ENCODE measurements at regions not wholly inside any gene's neighbourhood (a gene's known extent, or its start where the extent isn't known, plus 50 kb on each side); places are given as distances from the start of the nearest gene placed in this dataset.
"Not testable (repeated sequence)": the region's sequence is repeated elsewhere in the genome, so short reads cannot be mapped to it uniquely, and the experiment has no call there.

- no peak for TF ChIP-seq CTCF (conservative IDR thresholded peaks at IDR 0.05; ENCODE audit: low read depth, low read length)
- no peak for DNase-seq (ENCODE audit: low read depth)
- no peak overlapping the region for H3K4me3 ChIP-seq (ENCODE audit: low read depth, low read length)
Observed at GRCh38 chr4:42248972-42249371, 96.5 kb upstream of the BEND4 start.

- no peak for TF ChIP-seq CTCF (conservative IDR thresholded peaks at IDR 0.05; ENCODE audit: low read depth, low read length)
- no peak for DNase-seq (ENCODE audit: low read depth)
- no peak overlapping the region for H3K4me3 ChIP-seq (ENCODE audit: low read depth, low read length)
Observed at GRCh38 chr4:42252315-42252714, 99.9 kb upstream of the BEND4 start.

- DNase-seq (ENCODE audit: low read depth); H3K4me3 ChIP-seq (ENCODE audit: low read depth, low read length): not testable (repeated sequence)
Observed at GRCh38 chr4:42257645-42258044, 105.2 kb upstream of the BEND4 start.

GRCh38 chr4:42262701-42263490 lies 110.4 kb upstream of the BEND4 start:
- no peak for TF ChIP-seq CTCF (conservative IDR thresholded peaks at IDR 0.05; ENCODE audit: low read depth, low read length)
- no peak for DNase-seq (ENCODE audit: low read depth)

GRCh38 chr4:42265782-42266602 lies 113.5 kb upstream of the BEND4 start:
- no peak for TF ChIP-seq CTCF (conservative IDR thresholded peaks at IDR 0.05; ENCODE audit: low read depth, low read length)
- H3K4me3 ChIP-seq (ENCODE audit: low read depth, low read length), result no peak overlapping the region
- DNase-seq (ENCODE audit: low read depth), result no peak

More at GRCh38 chr4:42262701-42263490, 110.4 kb upstream of the BEND4 start:
- no peak overlapping the region for H3K4me3 ChIP-seq (ENCODE audit: low read depth, low read length)

- no peak overlapping the region for H3K4me3 ChIP-seq (ENCODE audit: low read depth, low read length)
- DNase-seq (ENCODE audit: low read depth), result no peak
- no peak for TF ChIP-seq CTCF (conservative IDR thresholded peaks at IDR 0.05; ENCODE audit: low read depth, low read length)
Observed at GRCh38 chr4:42267724-42268123, 115.3 kb upstream of the BEND4 start.

- DNase-seq (ENCODE audit: low read depth), result no peak
- H3K4me3 ChIP-seq (ENCODE audit: low read depth, low read length), result no peak overlapping the region
- no peak for TF ChIP-seq CTCF (conservative IDR thresholded peaks at IDR 0.05; ENCODE audit: low read depth, low read length)
Observed at GRCh38 chr4:42268824-42269223, 116.4 kb upstream of the BEND4 start.
